ENCODE measurements at regions not wholly inside any gene's neighbourhood (a gene's known extent, or its start where the extent isn't known, plus 50 kb on each side); places are given as distances from the start of the nearest gene placed in this dataset.

DNA sequence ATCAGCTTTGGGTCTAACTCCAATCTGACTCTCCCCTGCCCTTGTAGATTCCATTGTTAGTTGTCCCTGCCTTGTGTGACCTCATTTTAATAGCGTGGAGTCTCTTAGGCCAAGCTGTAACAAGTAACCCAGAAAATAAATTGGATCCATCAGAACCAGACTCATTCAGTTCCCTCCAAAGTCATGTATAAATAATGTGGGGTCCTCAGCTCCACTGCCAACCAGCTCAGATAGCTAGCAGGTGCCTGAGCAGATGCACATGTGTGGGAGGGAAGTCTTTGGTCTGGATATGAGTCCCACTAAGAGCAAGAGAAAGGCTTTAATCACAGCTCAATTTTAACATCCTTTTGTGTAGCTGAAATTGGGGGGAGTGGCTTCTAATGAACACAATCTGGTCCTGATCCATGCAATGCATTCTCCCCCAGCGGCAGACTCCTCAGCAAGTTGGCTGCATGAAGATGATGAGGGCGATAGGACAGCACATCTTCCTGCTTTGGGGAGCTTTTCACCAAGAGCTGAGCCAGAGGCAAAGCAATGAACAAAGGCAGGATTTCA, 151.6 kb downstream of the ABCC12 start:
- Histone ChIP-seq H3K27me3 (no peaks in the 10 kb centered on the region), H3K4me1 (peaks cover 0 to 12% of the 10 kb centered on the region in 2 donors), H3K4me3 (replicated peaks in 1 of 3) (no peak overlapping the region), H3K27ac (no peak overlapping the region), H3K9me3 (no peaks in the 10 kb centered on the region), H3K36me3 (no peaks in the 10 kb centered on the region)
- WGBS, 2 donors = 84 to 86% methylated on average over 3 of the region's 3 CpGs
- no peak for TF ChIP-seq POLR2A (IDR thresholded peaks at IDR 0.05)
- TF ChIP-seq, protein P1, sequence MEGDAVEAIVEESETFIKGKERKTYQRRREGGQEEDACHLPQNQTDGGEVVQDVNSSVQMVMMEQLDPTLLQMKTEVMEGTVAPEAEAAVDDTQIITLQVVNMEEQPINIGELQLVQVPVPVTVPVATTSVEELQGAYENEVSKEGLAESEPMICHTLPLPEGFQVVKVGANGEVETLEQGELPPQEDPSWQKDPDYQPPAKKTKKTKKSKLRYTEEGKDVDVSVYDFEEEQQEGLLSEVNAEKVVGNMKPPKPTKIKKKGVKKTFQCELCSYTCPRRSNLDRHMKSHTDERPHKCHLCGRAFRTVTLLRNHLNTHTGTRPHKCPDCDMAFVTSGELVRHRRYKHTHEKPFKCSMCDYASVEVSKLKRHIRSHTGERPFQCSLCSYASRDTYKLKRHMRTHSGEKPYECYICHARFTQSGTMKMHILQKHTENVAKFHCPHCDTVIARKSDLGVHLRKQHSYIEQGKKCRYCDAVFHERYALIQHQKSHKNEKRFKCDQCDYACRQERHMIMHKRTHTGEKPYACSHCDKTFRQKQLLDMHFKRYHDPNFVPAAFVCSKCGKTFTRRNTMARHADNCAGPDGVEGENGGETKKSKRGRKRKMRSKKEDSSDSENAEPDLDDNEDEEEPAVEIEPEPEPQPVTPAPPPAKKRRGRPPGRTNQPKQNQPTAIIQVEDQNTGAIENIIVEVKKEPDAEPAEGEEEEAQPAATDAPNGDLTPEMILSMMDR (IDR thresholded peaks at IDR 0.05) = no peak
- DNase-seq = no peak
- intact Hi-C loops (cut with DNase I) = no loop called here

DNA sequence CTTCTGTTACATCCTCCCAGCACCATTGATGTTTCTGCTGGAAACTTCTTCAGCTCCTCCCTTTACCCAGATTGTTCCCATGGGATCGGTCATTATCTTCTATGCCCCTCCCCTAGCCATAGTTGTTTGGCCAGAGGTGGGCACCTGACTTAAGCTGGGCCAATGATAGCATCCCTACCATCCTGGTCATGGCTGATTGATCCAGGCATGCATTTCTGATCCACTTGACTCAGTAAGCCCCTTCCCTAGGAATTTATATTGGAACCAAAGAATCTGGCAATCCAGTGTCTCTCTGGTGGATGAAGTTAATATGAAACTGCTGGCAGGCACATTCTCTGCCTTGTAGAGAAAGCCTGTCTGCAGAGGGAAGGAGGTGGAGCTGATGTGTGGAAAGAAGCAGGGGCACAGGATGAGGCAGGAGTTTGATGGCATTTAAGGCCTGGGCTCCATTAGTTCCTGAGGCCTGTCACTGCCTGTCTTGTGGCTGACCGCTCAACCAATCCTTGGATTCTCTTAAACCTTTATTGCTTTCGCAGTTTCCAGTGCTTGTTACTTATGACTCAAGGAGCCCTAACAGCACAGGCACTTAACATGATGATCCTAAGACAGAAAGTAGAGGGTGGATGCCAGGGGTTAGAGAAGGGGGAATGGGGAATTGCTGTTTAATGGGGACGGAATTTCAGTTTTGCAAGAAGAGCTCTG, 152.4 kb downstream of the ABCC12 start:
- peak; percentile 26 to 50 for DNase-seq
- H3K4me3 ChIP-seq (replicated peaks in 1 of 3) = no peak overlapping the region
- H3K9me3 ChIP-seq = no peaks in the 10 kb centered on the region
- intact Hi-C loops (cut with DNase I) = no loop called here
- H3K36me3 ChIP-seq = no peaks in the 10 kb centered on the region
- H3K4me1 ChIP-seq = peaks cover 0 to 12% of the 10 kb centered on the region in 2 donors
- no peak overlapping the region for H3K27ac ChIP-seq
- TF ChIP-seq POLR2A (IDR thresholded peaks at IDR 0.05) = no peak
- TF ChIP-seq, protein P1 (IDR thresholded peaks at IDR 0.05) = no peak
- H3K27me3 ChIP-seq = no peaks in the 10 kb centered on the region
- WGBS, 2 donors = 51 to 54% methylated on average over 4 of the region's 4 CpGs

DNA sequence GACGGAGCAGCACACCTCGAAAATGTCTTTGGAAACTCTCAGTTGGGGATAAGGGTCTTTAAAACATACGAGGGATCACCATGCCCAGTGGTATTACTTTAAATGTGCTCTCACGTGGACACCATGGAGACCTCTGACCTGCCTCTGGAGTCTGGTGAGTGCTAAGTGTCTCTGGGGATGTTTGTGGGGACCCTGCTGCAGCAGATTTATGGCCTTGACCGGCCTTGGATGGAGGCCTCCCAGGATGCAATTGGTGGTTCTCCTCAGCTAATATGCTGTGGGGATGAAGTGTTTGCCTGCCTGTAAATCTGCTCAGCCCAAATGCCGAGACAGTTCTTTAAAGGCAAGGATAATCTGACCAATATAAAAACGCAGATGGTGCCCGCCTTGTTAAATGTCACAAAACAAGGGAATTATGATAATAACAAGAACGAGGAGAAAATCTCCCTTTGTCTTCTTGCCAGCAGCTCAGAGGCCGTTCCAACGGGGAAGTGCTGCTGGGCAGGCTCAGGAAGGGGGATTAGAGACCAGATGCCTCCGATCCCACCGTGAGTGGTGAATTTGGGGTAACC, 154.4 kb downstream of the ABCC12 start:
- no peak for DNase-seq
- TF ChIP-seq, protein P1 (IDR thresholded peaks at IDR 0.05) = no peak
- no peak for TF ChIP-seq POLR2A (IDR thresholded peaks at IDR 0.05)
- H3K4me3 ChIP-seq (replicated peaks in 1 of 3) = no peak overlapping the region

DNA sequence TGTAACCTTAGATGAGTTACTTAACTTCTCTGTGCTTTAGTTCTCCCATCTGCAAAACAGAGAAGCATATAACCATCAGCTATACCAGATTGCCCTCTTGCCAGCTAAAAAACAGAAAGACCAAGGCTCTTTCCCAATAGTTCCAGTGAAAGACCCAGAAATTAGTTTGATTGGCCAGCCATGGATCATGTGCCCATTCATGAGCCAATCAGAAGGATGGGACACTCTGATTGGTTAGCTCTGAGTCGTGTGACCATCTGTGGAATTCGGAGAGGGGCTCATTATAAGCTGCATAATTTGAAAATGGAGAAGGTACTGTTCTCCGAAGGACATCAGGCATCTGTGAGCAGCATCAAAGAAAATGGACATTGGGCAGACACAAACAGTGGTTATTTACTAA, 155.2 kb downstream of the ABCC12 start:
- no peak for TF ChIP-seq POLR2A (IDR thresholded peaks at IDR 0.05)
- TF ChIP-seq, protein P1 (IDR thresholded peaks at IDR 0.05) = no peak
- DNase-seq = no peak
- 89% methylated on average over 3 of the region's 3 CpGs for WGBS, 2 donors
- Histone ChIP-seq H3K27ac (no peak overlapping the region), H3K9me3 (no peaks in the 10 kb centered on the region), H3K36me3 (no peaks in the 10 kb centered on the region), H3K4me3 (replicated peaks in 1 of 3) (no peak overlapping the region), H3K4me1 (peaks cover 0 to 12% of the 10 kb centered on the region in 2 donors), H3K27me3 (no peaks in the 10 kb centered on the region)
- intact Hi-C loops (cut with DNase I) = no loop called here

More for the DNA sequence above, 154.4 kb downstream of the ABCC12 start:
- Histone ChIP-seq H3K4me1 (peaks cover 0 to 12% of the 10 kb centered on the region in 2 donors), H3K9me3 (no peaks in the 10 kb centered on the region), H3K27ac (no peak overlapping the region), H3K36me3 (no peaks in the 10 kb centered on the region), H3K27me3 (no peaks in the 10 kb centered on the region)
- intact Hi-C loops (cut with DNase I) = no loop called here
- 83 to 89% methylated on average over 13 of the region's 13 CpGs for WGBS, 2 donors

DNA sequence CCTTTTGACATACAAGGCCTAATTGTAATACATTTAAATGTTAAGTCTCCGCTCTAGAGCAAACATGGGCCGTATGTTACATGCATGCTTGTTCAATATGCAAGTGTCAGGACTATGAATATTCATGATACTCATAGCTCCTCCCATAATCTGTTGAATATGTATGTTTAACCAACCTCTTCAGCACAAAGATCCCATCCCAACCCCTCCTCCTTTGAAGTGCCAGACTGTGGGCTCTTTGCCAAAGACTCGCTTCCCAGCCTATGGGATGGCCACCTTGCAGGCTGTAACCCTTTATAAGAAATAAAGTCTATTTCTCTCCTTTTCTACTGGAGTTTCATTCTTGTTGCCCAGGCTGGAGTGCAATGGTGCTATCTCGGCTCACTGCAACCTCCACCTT, 156.2 kb downstream of the ABCC12 start:
- Histone ChIP-seq H3K27me3 (no peaks in the 10 kb centered on the region), H3K4me1 (peaks cover 0 to 12% of the 10 kb centered on the region in 2 donors), H3K27ac (no peak overlapping the region), H3K4me3 (replicated peaks in 1 of 3) (no peak overlapping the region), H3K36me3 (no peaks in the 10 kb centered on the region), H3K9me3 (no peaks in the 10 kb centered on the region)
- no peak for DNase-seq
- intact Hi-C loops (cut with DNase I) = no loop called here
- TF ChIP-seq POLR2A (IDR thresholded peaks at IDR 0.05) = no peak
- TF ChIP-seq, protein P1 (IDR thresholded peaks at IDR 0.05) = no peak
- 88 to 95% methylated on average over 4 of the region's 4 CpGs for WGBS, 2 donors
